ENCODE measurements at regions not wholly inside any gene's neighbourhood (a gene's known extent, or its start where the extent isn't known, plus 50 kb on each side); places are given as distances from the start of the nearest gene placed in this dataset.

- no peak for DNase-seq
Observed at GRCh38 chrX:144798972-144799371, 448.3 kb upstream of the SPANXN1 start.

- DNase-seq = no peak
Observed at GRCh38 chrX:144801786-144802185, 445.5 kb upstream of the SPANXN1 start.

- no peak for DNase-seq
Observed at GRCh38 chrX:144809025-144809424, 438.3 kb upstream of the SPANXN1 start.

- DNase-seq = no peak
Observed at GRCh38 chrX:144810539-144810938, 436.8 kb upstream of the SPANXN1 start.

- DNase-seq = no peak
Observed at GRCh38 chrX:144819406-144819805, 427.9 kb upstream of the SPANXN1 start.

GRCh38 chrX:144840616-144841015, 406.7 kb upstream of the SPANXN1 start:
- peak; percentile 2 for DNase-seq

- peak; percentile 20 for DNase-seq
Observed at GRCh38 chrX:144849141-144849540, 398.2 kb upstream of the SPANXN1 start.

GRCh38 chrX:144896323-144896722, 351.0 kb upstream of the SPANXN1 start:
- DNase-seq = no peak

- DNase-seq = no peak
Observed at GRCh38 chrX:144901521-144901920, 345.8 kb upstream of the SPANXN1 start.

GRCh38 chrX:144916785-144917184, 330.5 kb upstream of the SPANXN1 start:
- no peak for DNase-seq

GRCh38 chrX:144918936-144919335, 328.4 kb upstream of the SPANXN1 start:
- DNase-seq = no peak

GRCh38 chrX:144946666-144947065, 300.6 kb upstream of the SPANXN1 start:
- peak; percentile 29 for DNase-seq

Measured in fibroblast of upper back skin (primary cell).